ENCODE measurements at regions not wholly inside any gene's neighbourhood (a gene's known extent, or its start where the extent isn't known, plus 50 kb on each side); places are given as distances from the start of the nearest gene placed in this dataset.
A peak's percentile ranks its signal among the peaks of the same experiment; 100 is the strongest.

- Histone ChIP-seq H3K79me2 (ENCODE audit: insufficient read depth, low read length) (no peaks in the 10 kb centered on the region), H3K4me3 (ENCODE audit: low read depth in 1 of 2, low read length in 2 of 2) (no peak overlapping the region), H3K36me3 (ENCODE audit: insufficient read depth, low read length) (no peaks in the 10 kb centered on the region), H3K27ac (ENCODE audit: low read length) (no peak overlapping the region), H3K9me3 (ENCODE audit: insufficient read depth, low read length, severe bottlenecking) (no peaks in the 10 kb centered on the region), H4K20me1 (ENCODE audit: insufficient read depth, low read length) (no peaks in the 10 kb centered on the region), H3K4me1 (ENCODE audit: insufficient read depth, low read length) (no peaks in the 10 kb centered on the region), H3K4me2 (ENCODE audit: insufficient read depth, low read length) (no peak overlapping the region), H3K27me3 (ENCODE audit: insufficient read depth, low read length, poor library complexity) (no peaks in the 10 kb centered on the region), H3K9ac (ENCODE audit: low read depth, low read length) (no peak overlapping the region), H2AFZ (ENCODE audit: low read depth, low read length) (no peak overlapping the region)
- DNase-seq (no peak), ATAC-seq (ENCODE audit: insufficient read depth, low read depth) (no peak)
- TF ChIP-seq CTCF (IDR thresholded peaks at IDR 0.05; ENCODE audit: borderline replicate concordance, extremely low read depth, low read length, poor library complexity, severe bottlenecking) (no peak), EZH2 (IDR thresholded peaks at IDR 0.05; ENCODE audit: borderline replicate concordance, low read depth, low read length, severe bottlenecking) (no peak)
These were observed 128.9 kb upstream of the IL12B start for GRCh38 chr5:159459132-159459627.

- no peaks in the 10 kb centered on the region for H3K4me1 ChIP-seq (ENCODE audit: insufficient read depth, low read length)
- H3K36me3 ChIP-seq (ENCODE audit: insufficient read depth, low read length) = no peaks in the 10 kb centered on the region
- H3K27me3 ChIP-seq (ENCODE audit: insufficient read depth, low read length, poor library complexity) = no peaks in the 10 kb centered on the region
- no peaks in the 10 kb centered on the region for H3K79me2 ChIP-seq (ENCODE audit: insufficient read depth, low read length)
- H2AFZ ChIP-seq (ENCODE audit: low read depth, low read length) = no peak overlapping the region
- TF ChIP-seq CTCF (IDR thresholded peaks at IDR 0.05; ENCODE audit: borderline replicate concordance, extremely low read depth, low read length, poor library complexity, severe bottlenecking) (no peak), EZH2 (IDR thresholded peaks at IDR 0.05; ENCODE audit: borderline replicate concordance, low read depth, low read length, severe bottlenecking) (no peak)
- no peaks in the 10 kb centered on the region for H3K9me3 ChIP-seq (ENCODE audit: insufficient read depth, low read length, severe bottlenecking)
- DNase-seq = no peak
- H3K4me2 ChIP-seq (ENCODE audit: insufficient read depth, low read length) = no peak overlapping the region
- no peaks in the 10 kb centered on the region for H4K20me1 ChIP-seq (ENCODE audit: insufficient read depth, low read length)
- H3K9ac ChIP-seq (ENCODE audit: low read depth, low read length) = no peak overlapping the region
- ATAC-seq (ENCODE audit: insufficient read depth, low read depth) = peak; percentile 45; the same call in 1 of the 3 replicates
- H3K4me3 ChIP-seq (ENCODE audit: low read depth in 1 of 2, low read length in 2 of 2) = no peak overlapping the region
- H3K27ac ChIP-seq (ENCODE audit: low read length) = no peak overlapping the region
These were observed 129.8 kb upstream of the IL12B start for GRCh38 chr5:159459951-159460538.

GRCh38 chr5:159463590-159464321, 133.5 kb upstream of the IL12B start:
- H4K20me1 ChIP-seq (ENCODE audit: insufficient read depth, low read length) = no peaks in the 10 kb centered on the region
- TF ChIP-seq EZH2 (IDR thresholded peaks at IDR 0.05; ENCODE audit: borderline replicate concordance, low read depth, low read length, severe bottlenecking) = no peak
- TF ChIP-seq CTCF (IDR thresholded peaks at IDR 0.05; ENCODE audit: borderline replicate concordance, extremely low read depth, low read length, poor library complexity, severe bottlenecking) = no peak
- H3K4me3 ChIP-seq (ENCODE audit: low read depth in 1 of 2, low read length in 2 of 2) = no peak overlapping the region
- no peak overlapping the region for H2AFZ ChIP-seq (ENCODE audit: low read depth, low read length)
- H3K36me3 ChIP-seq (ENCODE audit: insufficient read depth, low read length) = no peaks in the 10 kb centered on the region
- H3K4me2 ChIP-seq (ENCODE audit: insufficient read depth, low read length) = no peak overlapping the region
- no peak overlapping the region for H3K9ac ChIP-seq (ENCODE audit: low read depth, low read length)
- no peaks in the 10 kb centered on the region for H3K9me3 ChIP-seq (ENCODE audit: insufficient read depth, low read length, severe bottlenecking)
- H3K79me2 ChIP-seq (ENCODE audit: insufficient read depth, low read length) = no peaks in the 10 kb centered on the region
- H3K27me3 ChIP-seq (ENCODE audit: insufficient read depth, low read length, poor library complexity) = no peaks in the 10 kb centered on the region
- ATAC-seq (ENCODE audit: insufficient read depth, low read depth) (no peak), DNase-seq (no peak)
- no peak overlapping the region for H3K27ac ChIP-seq (ENCODE audit: low read length)
- H3K4me1 ChIP-seq (ENCODE audit: insufficient read depth, low read length) = no peaks in the 10 kb centered on the region
